Adrenal gland (tissue), 9 donors: ENCODE measurements at regions not wholly inside any gene's neighbourhood (a gene's known extent, or its start where the extent isn't known, plus 50 kb on each side); places are given as distances from the start of the nearest gene placed in this dataset.

Experiments
- DNase-seq, 7 donors: peaks; one replicate each; pipeline ENCODE4 v3.0.0-alpha.2; 2019 to 2020
- H3K27ac ChIP-seq, 5 donors: fragments of 200-600 bp; sonication (generic) in 4 of 5; 1 replicate in 3 of 5; 2 replicates in 2 of 5; pipeline versions ENCODE4 v1.5.1 to v1.8.0; 2016 to 2020; ENCODE audit warnings: mild to moderate bottlenecking in 1 of 5
- H3K27me3 ChIP-seq: fragments of 200-600 bp; 2 replicates; pipeline ENCODE4 v1.8.0; 2021
- H3K36me3 ChIP-seq, 2 donors: fragments of 200-600 bp; replicated peaks in 1 of 2; 1 replicate in 1 of 2; 2 replicates in 1 of 2; pipeline versions ENCODE4 v1.5.1 to v1.8.0; 2018 to 2022
- H3K4me1 ChIP-seq, 2 donors: fragments of 200-600 bp; replicated peaks in 1 of 2; 1 replicate in 1 of 2; 2 replicates in 1 of 2; pipeline versions ENCODE4 v1.5.1 to v1.8.0; 2018 to 2021
- H3K4me3 ChIP-seq, 4 donors: fragments of 200-600 bp; sonication (generic) in 3 of 4; one replicate each; pipeline ENCODE4 v1.5.1; 2016 to 2018
- H3K9me3 ChIP-seq, 3 donors: fragments of 200-600 bp; sonication (generic) in 1 of 3; replicated peaks in 1 of 3; 1 replicate in 2 of 3; 2 replicates in 1 of 3; pipeline versions ENCODE4 v1.5.1 to v1.8.0; 2016 to 2021
- CTCF ChIP-seq, 6 experiments: fragments of 450-650 bp in 4 of 6; fragments of 200-600 bp in 2 of 6; sonication (generic) in 1 of 6; IDR thresholded peaks; 1 replicate in 5 of 6; 2 replicates in 1 of 6; pipeline versions ENCODE4 v1.5.1 to v1.8.0; 2016 to 2021; ENCODE audit warnings: antibody characterized with exemption in 6 of 6, mild to moderate bottlenecking in 2 of 6, moderate library complexity in 1 of 6
- POLR2A ChIP-seq, 2 donors: fragments of 450-650 bp; IDR thresholded peaks; one replicate each; pipeline ENCODE4 v1.6.1; 2017; ENCODE audit warnings: antibody characterized with exemption in 2 of 2, mild to moderate bottlenecking in 2 of 2, moderate library complexity in 1 of 2
- WGBS, 4 donors: extraction: QIAGEN DNeasy Blood & Tissue Kit in 2 of 4; methylation state at CpG; one replicate each; pipeline versions ENCODE4 v1.1.5 to v1.1.7; 2013 to 2017; 5-methylcytosine and 5-hydroxymethylcytosine counted together
- intact Hi-C, 2 donors: fragments of 100-400 bp; cut with DNase I; formaldehyde crosslinking; loops; one replicate each; pipeline versions ENCODE4 v1.14.1 to v1.15.0; 2022 to 2023
- donor health status: healthy with polysubstance abuse.
- donor health status: Bipolar disorder and iron deficiency.
- donor health status: DM: yes; HTN: yes; CAD: no.
- donor health status: DM: no; HTN: no; CAD: no.
- donor health status: DM: no; HTN: no; CAD: no.

GRCh38 chr3:127035677-127036076 lies 52.8 kb downstream of the PLXNA1 start:
- peak overlapping the region in 3 of 5 donors; percentile 16 to 79 (median 76) for H3K27ac ChIP-seq
- peaks cover 0 to 33% of the 10 kb centered on the region in 2 donors for H3K36me3 ChIP-seq
- 8 to 36% (median 28%) methylated on average over 4 to 10 of the region's 10 CpGs for WGBS, 4 donors
- TF ChIP-seq CTCF (IDR thresholded peaks at IDR 0.05) (no peak), POLR2A (IDR thresholded peaks at IDR 0.05) (no peak)
- H3K4me1 ChIP-seq, result peaks cover 11 to 14% of the 10 kb centered on the region in 2 donors
- no peaks in the 10 kb centered on the region for H3K27me3 ChIP-seq
- DNase-seq, result peak; percentile 93 to 98 (median 95)
- no peak overlapping the region for H3K4me3 ChIP-seq
- H3K9me3 ChIP-seq, result no peaks in the 10 kb centered on the region
- intact Hi-C loops, result no loop called here

- TF ChIP-seq CTCF (IDR thresholded peaks at IDR 0.05) (no peak), POLR2A (IDR thresholded peaks at IDR 0.05) (no peak)
- peak in 1 of 7 donors; percentile 14 for DNase-seq
- WGBS, 4 donors, result 87 to 96% (median 91%) methylated on average over 9 to 28 of the region's 28 CpGs
- Histone ChIP-seq H3K27me3 (no peaks in the 10 kb centered on the region), H3K4me1 (peaks cover 11 to 14% of the 10 kb centered on the region in 2 donors), H3K4me3 (no peak overlapping the region), H3K9me3 (no peaks in the 10 kb centered on the region), H3K27ac (peak overlapping the region in 3 of 5 donors; percentile 16 to 79 (median 76)), H3K36me3 (peaks cover 0 to 26% of the 10 kb centered on the region in 2 donors)
- intact Hi-C loops, result no loop called here
Observed at GRCh38 chr3:127036209-127037020, 53.5 kb downstream of the PLXNA1 start.

- 86 to 94% (median 92%) methylated on average over 10 to 16 of the region's 16 CpGs for WGBS, 4 donors
- DNase-seq, result peak in 1 of 7 donors; percentile 8
- H3K27me3 ChIP-seq, result no peaks in the 10 kb centered on the region
- peaks cover 0 to 20% of the 10 kb centered on the region in 2 donors for H3K36me3 ChIP-seq
- H3K9me3 ChIP-seq, result no peaks in the 10 kb centered on the region
- H3K4me3 ChIP-seq, result no peak overlapping the region
- intact Hi-C loops, result no loop called here
- peaks cover 11 to 14% of the 10 kb centered on the region in 2 donors for H3K4me1 ChIP-seq
- TF ChIP-seq POLR2A (IDR thresholded peaks at IDR 0.05), result no peak
- TF ChIP-seq CTCF (IDR thresholded peaks at IDR 0.05), result no peak
- H3K27ac ChIP-seq, result no peak overlapping the region
Observed at GRCh38 chr3:127037021-127037400, 54.1 kb downstream of the PLXNA1 start.

GRCh38 chr3:127037418-127037841 lies 54.5 kb downstream of the PLXNA1 start:
- TF ChIP-seq POLR2A (IDR thresholded peaks at IDR 0.05) (no peak), CTCF (IDR thresholded peaks at IDR 0.05) (no peak)
- no peak overlapping the region for H3K4me3 ChIP-seq
- H3K9me3 ChIP-seq, result no peaks in the 10 kb centered on the region
- WGBS, 4 donors, result 69 to 93% (median 88%) methylated on average over 8 to 11 of the region's 11 CpGs
- no peak overlapping the region for H3K27ac ChIP-seq
- H3K4me1 ChIP-seq, result peaks cover 11 to 14% of the 10 kb centered on the region in 2 donors
- peak in 2 of 7 donors; percentile 11 to 12 for DNase-seq
- peaks cover 0 to 16% of the 10 kb centered on the region in 2 donors for H3K36me3 ChIP-seq
- intact Hi-C loops, result no loop called here
- H3K27me3 ChIP-seq, result no peaks in the 10 kb centered on the region
